ENCODE measurements at regions not wholly inside any gene's neighbourhood (a gene's known extent, or its start where the extent isn't known, plus 50 kb on each side); places are given as distances from the start of the nearest gene placed in this dataset.

DNA sequence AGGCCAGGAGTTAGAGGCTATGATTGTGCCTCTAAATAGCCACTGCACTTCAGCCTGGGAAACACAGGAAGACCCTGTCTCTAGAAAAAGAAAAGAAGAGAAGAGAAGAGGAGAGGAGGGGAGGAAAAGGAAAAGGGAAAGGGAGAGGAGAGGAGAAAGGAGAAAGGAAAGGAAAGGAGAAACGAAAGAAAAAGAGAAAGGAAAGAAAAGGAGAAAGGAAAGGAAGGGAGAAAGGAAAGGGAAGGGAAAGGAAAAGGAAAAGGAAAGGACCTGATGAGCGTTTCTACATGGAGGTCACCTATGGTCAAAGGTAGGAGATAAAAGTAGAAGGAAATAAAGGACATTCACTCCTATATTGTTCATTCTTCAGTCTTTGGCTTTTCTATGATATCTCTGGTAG is 109.1 kb upstream of the TRPC4 start:
- TF ChIP-seq, protein P1, sequence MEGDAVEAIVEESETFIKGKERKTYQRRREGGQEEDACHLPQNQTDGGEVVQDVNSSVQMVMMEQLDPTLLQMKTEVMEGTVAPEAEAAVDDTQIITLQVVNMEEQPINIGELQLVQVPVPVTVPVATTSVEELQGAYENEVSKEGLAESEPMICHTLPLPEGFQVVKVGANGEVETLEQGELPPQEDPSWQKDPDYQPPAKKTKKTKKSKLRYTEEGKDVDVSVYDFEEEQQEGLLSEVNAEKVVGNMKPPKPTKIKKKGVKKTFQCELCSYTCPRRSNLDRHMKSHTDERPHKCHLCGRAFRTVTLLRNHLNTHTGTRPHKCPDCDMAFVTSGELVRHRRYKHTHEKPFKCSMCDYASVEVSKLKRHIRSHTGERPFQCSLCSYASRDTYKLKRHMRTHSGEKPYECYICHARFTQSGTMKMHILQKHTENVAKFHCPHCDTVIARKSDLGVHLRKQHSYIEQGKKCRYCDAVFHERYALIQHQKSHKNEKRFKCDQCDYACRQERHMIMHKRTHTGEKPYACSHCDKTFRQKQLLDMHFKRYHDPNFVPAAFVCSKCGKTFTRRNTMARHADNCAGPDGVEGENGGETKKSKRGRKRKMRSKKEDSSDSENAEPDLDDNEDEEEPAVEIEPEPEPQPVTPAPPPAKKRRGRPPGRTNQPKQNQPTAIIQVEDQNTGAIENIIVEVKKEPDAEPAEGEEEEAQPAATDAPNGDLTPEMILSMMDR (IDR thresholded peaks at IDR 0.05): no peak
- TF ChIP-seq POLR2A (IDR thresholded peaks at IDR 0.05): no peak
